NT2/D1 (cell line): ENCODE measurements at regions not wholly inside any gene's neighbourhood (a gene's known extent, or its start where the extent isn't known, plus 50 kb on each side); places are given as distances from the start of the nearest gene placed in this dataset.
"Not testable (repeated sequence)": the region's sequence is repeated elsewhere in the genome, so short reads cannot be mapped to it uniquely, and the experiment has no call there.

Experiments
- DNase-seq: peaks from one replicate; pipeline ENCODE4 v3.0.0-alpha.2; 2011; ENCODE audit warnings: low read depth, low spot score
- H3K27me3 ChIP-seq: 2 replicates; pipeline ENCODE4 v1.6.0; 2011; ENCODE audit warnings: mild to moderate bottlenecking; ENCODE audit not compliant: insufficient read length, insufficient read depth
- H3K36me3 ChIP-seq: 2 replicates; pipeline ENCODE4 v1.6.1; 2011; ENCODE audit warnings: mild to moderate bottlenecking, low read length, mixed read lengths; ENCODE audit not compliant: insufficient read depth, insufficient read length
- H3K4me1 ChIP-seq: 2 replicates; pipeline ENCODE4 v1.5.1; 2011; ENCODE audit not compliant: insufficient read depth, insufficient read length
- H3K4me3 ChIP-seq: 2 replicates; pipeline ENCODE4 v1.5.1; 2011; ENCODE audit warnings: low read depth; ENCODE audit not compliant: insufficient read length
- H3K9ac ChIP-seq: 2 replicates; pipeline ENCODE4 v1.6.0; 2011; ENCODE audit warnings: low read depth; ENCODE audit not compliant: insufficient read length
- H3K9me3 ChIP-seq: 2 replicates; pipeline ENCODE4 v1.5.1; 2011; ENCODE audit warnings: mild to moderate bottlenecking, low read length; ENCODE audit not compliant: insufficient read depth
- SUZ12 ChIP-seq: IDR thresholded peaks from 2 replicates; pipeline ENCODE4 v1.6.1; 2011; ENCODE audit not compliant: insufficient read length, insufficient read depth; ENCODE audit errors: extremely low read depth
- YY1 ChIP-seq: IDR thresholded peaks from 2 replicates; pipeline ENCODE4 v1.6.1; 2011; ENCODE audit not compliant: insufficient read length, insufficient read depth
- ZNF274 ChIP-seq: IDR thresholded peaks from 2 replicates; pipeline ENCODE4 v1.6.1; 2011; ENCODE audit warnings: mild to moderate bottlenecking, low read depth, low read length

DNA sequence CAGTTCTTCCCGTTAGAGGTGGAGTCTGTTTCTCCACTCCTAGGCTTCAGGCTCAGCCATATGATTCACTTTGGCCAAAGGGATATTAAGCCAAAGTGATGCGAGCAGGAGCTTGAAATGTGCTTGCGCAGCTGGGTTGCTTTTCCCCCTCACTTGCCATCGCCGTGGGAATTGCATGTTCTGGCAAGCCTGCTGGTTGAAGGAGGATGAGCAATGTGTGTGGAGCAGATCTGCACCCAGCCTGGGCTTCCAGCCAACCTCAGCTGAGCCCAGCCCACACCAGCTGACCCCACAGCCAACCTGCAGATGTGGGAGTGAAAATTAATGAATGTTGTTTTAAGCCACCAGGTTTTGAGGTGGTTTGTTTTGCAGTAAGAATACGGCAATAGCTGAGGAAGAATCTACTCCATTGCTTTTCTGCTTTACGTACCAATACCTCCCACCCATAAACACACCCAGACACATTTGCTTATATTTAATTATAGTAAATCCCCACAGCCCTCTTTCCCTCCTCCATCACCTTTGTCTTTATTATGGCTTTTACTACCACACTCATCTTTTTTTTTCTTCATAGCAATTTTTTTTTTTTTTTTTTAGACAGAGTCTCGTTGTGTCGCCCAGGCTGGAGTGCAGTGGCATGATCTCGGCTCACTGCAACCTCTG lies 132.8 kb upstream of the FUNDC1 start:
- Histone ChIP-seq H3K9me3 (no peaks in the 10 kb centered on the region), H3K9ac (no peak overlapping the region), H3K4me3 (no peak overlapping the region), H3K36me3 (no peaks in the 10 kb centered on the region), H3K4me1 (peaks cover 2% of the 10 kb centered on the region), H3K27me3 (no peaks in the 10 kb centered on the region)
- no peak for DNase-seq
- TF ChIP-seq ZNF274: no peak
- TF ChIP-seq SUZ12: no peak
- TF ChIP-seq YY1: no peak

- Histone ChIP-seq H3K9ac (no peak overlapping the region), H3K4me3 (no peak overlapping the region), H3K9me3 (no peaks in the 10 kb centered on the region), H3K27me3 (no peaks in the 10 kb centered on the region), H3K4me1 (peaks cover 2% of the 10 kb centered on the region), H3K36me3 (no peaks in the 10 kb centered on the region)
- no peak for DNase-seq
- TF ChIP-seq ZNF274: no peak
- no peak for TF ChIP-seq SUZ12
- TF ChIP-seq YY1: no peak
These were observed 132.2 kb upstream of the FUNDC1 start for GRCh38 chrX:44674906-44675305.

GRCh38 chrX:44669626-44670025 lies 127.0 kb upstream of the FUNDC1 start:
- Histone ChIP-seq H3K4me1 (no peaks in the 10 kb centered on the region), H3K9me3 (no peaks in the 10 kb centered on the region), H3K36me3 (no peaks in the 10 kb centered on the region), H3K9ac (no peak overlapping the region), H3K27me3 (no peaks in the 10 kb centered on the region), H3K4me3 (no peak overlapping the region)
- TF ChIP-seq ZNF274: no peak
- TF ChIP-seq SUZ12: no peak
- no peak for TF ChIP-seq YY1
- no peak for DNase-seq

GRCh38 chrX:44667771-44668170 lies 125.1 kb upstream of the FUNDC1 start:
- Histone ChIP-seq H3K9ac (no peak overlapping the region), H3K9me3 (no peaks in the 10 kb centered on the region), H3K4me1 (no peaks in the 10 kb centered on the region), H3K27me3 (no peaks in the 10 kb centered on the region), H3K4me3 (no peak overlapping the region), H3K36me3 (no peaks in the 10 kb centered on the region)
- TF ChIP-seq SUZ12 (no peak), ZNF274 (no peak), YY1 (no peak)
- no peak for DNase-seq

GRCh38 chrX:44657718-44658246 lies 115.1 kb upstream of the FUNDC1 start:
- DNase-seq, H3K9me3 ChIP-seq, H3K27me3 ChIP-seq, H3K9ac ChIP-seq, H3K36me3 ChIP-seq, H3K4me3 ChIP-seq, H3K4me1 ChIP-seq: not testable (repeated sequence)

GRCh38 chrX:44651358-44651757 lies 108.7 kb upstream of the FUNDC1 start:
- TF ChIP-seq ZNF274 (no peak), SUZ12 (no peak), YY1 (no peak)
- DNase-seq: peak; percentile 18
- Histone ChIP-seq H3K9me3 (no peaks in the 10 kb centered on the region), H3K4me1 (no peaks in the 10 kb centered on the region), H3K36me3 (no peaks in the 10 kb centered on the region), H3K27me3 (no peaks in the 10 kb centered on the region), H3K9ac (no peak overlapping the region), H3K4me3 (peak overlapping the region; percentile 1)

- H3K9me3 ChIP-seq: no peaks in the 10 kb centered on the region
- DNase-seq: no peak
- H3K9ac ChIP-seq: no peak overlapping the region
- no peaks in the 10 kb centered on the region for H3K36me3 ChIP-seq
- H3K27me3 ChIP-seq: no peaks in the 10 kb centered on the region
- no peaks in the 10 kb centered on the region for H3K4me1 ChIP-seq
- TF ChIP-seq SUZ12: no peak
- TF ChIP-seq ZNF274: no peak
- no peak for TF ChIP-seq YY1
- H3K4me3 ChIP-seq: no peak overlapping the region
These were observed 101.1 kb upstream of the FUNDC1 start for GRCh38 chrX:44643723-44644122.
